Right lobe of liver (tissue), 6 donors: ENCODE measurements at regions not wholly inside any gene's neighbourhood (a gene's known extent, or its start where the extent isn't known, plus 50 kb on each side); places are given as distances from the start of the nearest gene placed in this dataset.

Source experiments
- ATAC-seq, 4 donors: fragments of 200-7000 bp; cut with Tn5 transposase; one replicate each; pipeline ENCODE4 v1.9.1; 2020; ENCODE audit warnings: mild to moderate bottlenecking in 4 of 4, moderate library complexity in 4 of 4
- DNase-seq, 3 donors: peaks; one replicate each; pipeline ENCODE4 v3.0.0-alpha.2; 2020
- H3K27ac ChIP-seq, 3 donors: fragments of 200-600 bp; one replicate each; pipeline ENCODE4 v1.8.0; 2022
- H3K27me3 ChIP-seq, 2 donors: fragments of 200-600 bp; one replicate each; pipeline ENCODE4 v1.8.0; 2022
- H3K36me3 ChIP-seq, 4 donors: fragments of 200-600 bp; sonication (generic) in 1 of 4; one replicate each; pipeline versions ENCODE4 v1.5.1 to v1.8.0; 2017 to 2022; ENCODE audit warnings: control low read depth in 1 of 4
- H3K4me1 ChIP-seq, 4 donors: fragments of 200-600 bp; sonication (generic) in 1 of 4; one replicate each; pipeline versions ENCODE4 v1.5.1 to v1.8.0; 2017 to 2022; ENCODE audit warnings: control low read depth in 1 of 4
- H3K4me3 ChIP-seq, 3 donors: fragments of 200-600 bp; one replicate each; pipeline ENCODE4 v1.8.0; 2022
- H3K9me3 ChIP-seq, 4 donors: fragments of 200-600 bp; sonication (generic) in 1 of 4; one replicate each; pipeline versions ENCODE4 v1.5.1 to v1.8.0; 2017 to 2022; ENCODE audit warnings: control low read depth in 1 of 4
- POLR2A ChIP-seq: fragments of 450-650 bp; IDR thresholded peaks from one replicate; pipeline ENCODE4 v1.6.1; 2017; ENCODE audit warnings: antibody characterized with exemption, mild to moderate bottlenecking
- WGBS: methylation state at CpG from one replicate; pipeline ENCODE4 v1.1.6; 2018; ENCODE audit warnings: low coverage, low lambda C conversion rate; ENCODE audit not compliant: insufficient coverage; ENCODE audit errors: missing lambda C conversion rate; 5-methylcytosine and 5-hydroxymethylcytosine counted together
- intact Hi-C, 2 donors: fragments of 100-400 bp; cut with DNase I; formaldehyde crosslinking; loops; one replicate each; pipeline versions ENCODE4 v1.11.2 to v1.14.1; 2022
- TF ChIP-seq, protein P1 (sequence below), 4 donors: fragments of 200-600 bp in 3 of 4; fragments of 450-650 bp in 1 of 4; IDR thresholded peaks; one replicate each; pipeline versions ENCODE4 v1.5.1 to v1.8.0; 2016 to 2022; ENCODE audit warnings: antibody characterized with exemption in 4 of 4, mild to moderate bottlenecking in 2 of 4
- donor health status: DM: no; HTN: yes; CAD: no.
- donor health status: DM: no; HTN: no; CAD: no.
- donor health status: DM: no; HTN: no; CAD: no.
- donor health status: DM: no; HTN: yes; CAD: no.
- donor health status: DM: no; HTN: yes; CAD: no.

DNA sequence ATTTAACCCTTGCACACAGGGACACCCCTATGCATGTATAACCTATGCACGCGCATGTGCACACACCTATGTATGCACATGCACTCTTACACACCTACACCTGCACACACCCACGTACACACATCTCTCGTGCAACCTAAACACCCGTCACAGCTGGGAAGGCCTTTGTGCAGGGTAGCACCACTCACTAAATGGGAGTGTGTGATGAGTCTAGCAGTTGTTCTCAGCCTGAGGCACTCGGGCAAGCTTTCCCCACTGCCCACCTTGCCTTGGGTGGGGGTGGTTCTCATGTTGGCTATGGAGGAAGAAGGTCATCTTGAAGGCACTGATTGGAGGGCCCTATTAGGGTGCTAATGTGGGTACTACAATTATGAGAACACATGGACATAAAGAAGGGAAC, 85.8 kb downstream of the DLL1 start:
- Histone ChIP-seq H3K9me3 (no peaks in the 10 kb centered on the region), H3K4me3 (no peak overlapping the region), H3K36me3 (no peaks in the 10 kb centered on the region), H3K27me3 (no peaks in the 10 kb centered on the region), H3K4me1 (no peaks in the 10 kb centered on the region), H3K27ac (no peak overlapping the region)
- DNase-seq (no peak), ATAC-seq (no peak)
- intact Hi-C loops, result no loop called here
- no peak for TF ChIP-seq POLR2A
- TF ChIP-seq, protein P1, sequence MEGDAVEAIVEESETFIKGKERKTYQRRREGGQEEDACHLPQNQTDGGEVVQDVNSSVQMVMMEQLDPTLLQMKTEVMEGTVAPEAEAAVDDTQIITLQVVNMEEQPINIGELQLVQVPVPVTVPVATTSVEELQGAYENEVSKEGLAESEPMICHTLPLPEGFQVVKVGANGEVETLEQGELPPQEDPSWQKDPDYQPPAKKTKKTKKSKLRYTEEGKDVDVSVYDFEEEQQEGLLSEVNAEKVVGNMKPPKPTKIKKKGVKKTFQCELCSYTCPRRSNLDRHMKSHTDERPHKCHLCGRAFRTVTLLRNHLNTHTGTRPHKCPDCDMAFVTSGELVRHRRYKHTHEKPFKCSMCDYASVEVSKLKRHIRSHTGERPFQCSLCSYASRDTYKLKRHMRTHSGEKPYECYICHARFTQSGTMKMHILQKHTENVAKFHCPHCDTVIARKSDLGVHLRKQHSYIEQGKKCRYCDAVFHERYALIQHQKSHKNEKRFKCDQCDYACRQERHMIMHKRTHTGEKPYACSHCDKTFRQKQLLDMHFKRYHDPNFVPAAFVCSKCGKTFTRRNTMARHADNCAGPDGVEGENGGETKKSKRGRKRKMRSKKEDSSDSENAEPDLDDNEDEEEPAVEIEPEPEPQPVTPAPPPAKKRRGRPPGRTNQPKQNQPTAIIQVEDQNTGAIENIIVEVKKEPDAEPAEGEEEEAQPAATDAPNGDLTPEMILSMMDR (IDR thresholded peaks at IDR 0.05), result no peak
- WGBS, result 68% methylated on average over 6 of the region's 6 CpGs

DNA sequence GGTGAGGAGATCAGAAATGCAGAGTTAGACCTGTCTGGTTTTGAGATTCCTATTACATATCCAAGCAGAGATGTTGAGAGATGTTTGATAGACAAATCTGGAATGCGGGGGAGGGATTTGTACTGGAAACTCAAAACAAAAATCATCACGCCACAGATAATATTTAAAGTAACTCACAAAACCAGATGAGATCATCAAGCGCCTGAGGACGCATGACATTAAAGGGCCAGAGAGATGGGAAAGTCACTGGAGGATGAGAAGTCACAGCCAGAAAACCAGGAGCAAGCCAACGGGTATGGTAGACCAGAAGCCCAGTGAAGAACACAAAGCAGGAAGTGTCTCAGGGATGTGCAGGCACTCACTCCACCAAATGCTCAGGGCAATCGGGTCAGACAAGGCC, 87.7 kb downstream of the DLL1 start:
- no peak overlapping the region for H3K27ac ChIP-seq
- H3K4me1 ChIP-seq, result no peaks in the 10 kb centered on the region
- intact Hi-C loops, result no loop called here
- WGBS, result 79% methylated on average over 4 of the region's 6 CpGs
- no peak overlapping the region for H3K4me3 ChIP-seq
- TF ChIP-seq POLR2A, result no peak
- TF ChIP-seq, protein P1 (IDR thresholded peaks at IDR 0.05), result no peak
- H3K27me3 ChIP-seq, result no peaks in the 10 kb centered on the region
- no peak for DNase-seq
- no peak for ATAC-seq
- no peaks in the 10 kb centered on the region for H3K9me3 ChIP-seq
- no peaks in the 10 kb centered on the region for H3K36me3 ChIP-seq

- Histone ChIP-seq H3K27ac (no peak overlapping the region), H3K36me3 (no peaks in the 10 kb centered on the region), H3K9me3 (no peaks in the 10 kb centered on the region), H3K27me3 (no peaks in the 10 kb centered on the region), H3K4me3 (no peak overlapping the region), H3K4me1 (no peaks in the 10 kb centered on the region)
- TF ChIP-seq, protein P1 (IDR thresholded peaks at IDR 0.05), result no peak
- TF ChIP-seq POLR2A, result no peak
- intact Hi-C loops, result no loop called here
- WGBS, result 80% methylated on average over 12 of the region's 13 CpGs
- DNase-seq (no peak), ATAC-seq (no peak)
These were observed 88.3 kb downstream of the DLL1 start for GRCh38 chr6:170202416-170203135.

DNA sequence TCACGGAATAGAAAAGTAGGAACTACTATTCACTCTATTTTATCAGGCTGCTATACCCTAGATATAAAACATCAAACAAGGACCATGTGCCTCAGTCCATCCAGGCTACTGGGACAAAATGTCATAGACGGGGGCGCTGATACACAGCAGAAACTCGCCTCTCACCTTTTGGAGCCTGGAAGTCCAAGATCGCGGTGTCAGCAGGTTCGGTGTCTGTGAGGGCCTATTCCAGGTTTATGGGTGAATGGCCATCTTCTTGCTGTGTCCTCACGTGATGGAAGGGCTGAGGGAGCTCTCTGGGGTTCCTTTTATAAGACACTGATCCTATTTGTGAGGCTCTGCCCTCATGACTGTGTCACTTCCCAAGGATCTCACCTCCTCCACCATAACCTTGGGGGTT, 89.5 kb downstream of the DLL1 start:
- Histone ChIP-seq H3K27me3 (no peaks in the 10 kb centered on the region), H3K4me1 (no peaks in the 10 kb centered on the region), H3K4me3 (no peak overlapping the region), H3K9me3 (no peaks in the 10 kb centered on the region), H3K27ac (no peak overlapping the region), H3K36me3 (no peaks in the 10 kb centered on the region)
- 86% methylated on average over 7 of the region's 8 CpGs for WGBS
- ATAC-seq (no peak), DNase-seq (no peak)
- TF ChIP-seq, protein P1 (IDR thresholded peaks at IDR 0.05), result no peak
- TF ChIP-seq POLR2A, result no peak
- intact Hi-C loops, result no loop called here
